GM18858 (cell line): ENCODE measurements at regions not wholly inside any gene's neighbourhood (a gene's known extent, or its start where the extent isn't known, plus 50 kb on each side); places are given as distances from the start of the nearest gene placed in this dataset.

Experiments
- ATAC-seq: cut with Tn5 transposase; IDR thresholded peaks from one replicate; pipeline ENCODE4 v1.9.1; 2021; ENCODE audit not compliant: unreplicated experiment

DNA sequence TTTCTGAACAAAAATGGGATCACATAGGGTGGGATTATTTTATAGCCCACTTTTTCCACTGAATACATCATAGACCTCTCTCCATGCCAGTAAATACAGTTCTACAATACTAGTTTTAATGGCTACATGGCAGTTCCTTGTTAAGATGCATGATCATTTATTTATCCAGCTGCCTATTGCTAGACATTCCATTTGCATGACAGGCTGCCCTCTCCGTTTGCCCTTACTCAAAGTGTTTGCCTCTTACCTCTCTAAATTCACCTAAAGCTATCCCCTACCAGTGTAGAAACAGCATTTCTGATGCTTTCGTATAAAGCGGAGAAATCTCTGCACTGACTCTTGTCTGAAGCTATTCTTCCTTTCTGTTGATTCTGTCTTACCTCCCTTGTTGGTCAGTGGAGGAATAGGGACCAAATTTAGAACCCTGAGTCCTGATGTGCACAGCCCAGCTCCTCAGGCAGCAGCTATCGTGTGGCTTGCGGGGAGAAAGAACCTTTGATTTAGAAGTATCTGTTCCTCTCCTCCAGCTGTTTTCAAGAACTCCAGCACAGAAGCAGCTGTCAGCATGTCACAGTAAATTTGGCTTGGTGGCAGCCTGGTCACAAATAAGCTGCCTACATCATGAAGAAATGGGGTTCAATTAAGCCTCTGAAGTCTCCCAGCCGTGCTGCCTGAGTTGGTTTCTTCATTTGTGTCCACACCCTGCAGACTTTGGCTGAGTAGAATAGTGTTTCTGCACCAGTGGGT, 337.3 kb downstream of the PRDM2 start:
- no peak for ATAC-seq

DNA sequence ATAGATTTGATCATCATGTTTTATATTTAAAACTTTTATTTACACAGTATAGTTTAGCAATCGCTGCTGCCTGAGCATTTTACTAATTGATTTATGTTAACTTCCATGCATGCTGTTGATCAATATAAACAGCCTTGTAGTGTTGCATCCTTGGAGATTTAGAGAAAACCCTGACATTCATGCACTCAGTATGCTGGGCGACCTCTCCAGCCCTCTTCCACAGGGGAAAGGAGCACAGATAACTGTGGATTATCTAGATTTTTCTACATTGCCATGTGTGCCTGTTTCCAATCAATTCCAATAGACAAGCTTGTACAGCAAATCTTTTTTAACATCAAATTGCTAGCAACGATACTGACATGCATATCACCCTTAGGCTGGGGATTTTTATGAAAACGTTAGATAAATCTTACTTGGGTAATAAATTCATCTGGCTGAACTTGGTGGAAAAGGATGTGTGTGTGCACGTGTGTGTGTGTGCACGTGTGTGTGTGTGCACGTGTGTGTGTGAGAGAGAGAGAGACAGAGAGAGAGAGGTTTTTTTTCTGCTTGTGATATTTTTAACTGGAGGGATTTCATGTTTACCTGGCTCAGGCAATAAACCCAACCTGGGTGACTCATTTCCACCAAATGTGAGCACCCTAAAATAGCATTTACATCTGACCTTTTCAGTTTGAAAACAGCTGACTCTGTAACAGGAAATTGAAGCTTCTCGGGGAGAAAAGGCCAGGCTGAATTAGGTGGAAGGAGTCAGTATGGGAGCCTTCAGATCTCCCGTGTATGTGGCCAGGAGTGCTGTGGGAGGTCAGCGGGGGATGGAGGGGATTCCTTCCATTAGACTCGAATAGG, 339.8 kb downstream of the PRDM2 start:
- no peak for ATAC-seq

DNA sequence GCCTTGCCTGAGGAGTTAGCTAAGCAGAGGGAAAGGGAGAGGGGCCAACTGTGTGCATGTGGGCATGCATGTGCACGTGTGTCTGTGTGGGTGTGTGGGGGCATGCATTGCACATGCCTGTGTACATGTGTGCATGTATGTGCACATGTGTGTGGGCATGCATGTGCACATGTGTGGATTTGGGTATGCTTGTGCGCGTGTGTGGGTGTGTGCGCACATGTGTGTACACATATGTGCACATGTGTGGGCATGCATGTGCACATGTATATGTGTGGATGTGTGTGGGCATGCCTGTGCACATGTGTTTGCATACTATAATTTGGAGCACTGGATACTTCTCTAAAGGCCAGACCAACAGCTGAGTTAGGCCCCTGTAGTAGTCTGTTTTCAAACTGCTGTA, 350.0 kb downstream of the PRDM2 start:
- no peak for ATAC-seq

DNA sequence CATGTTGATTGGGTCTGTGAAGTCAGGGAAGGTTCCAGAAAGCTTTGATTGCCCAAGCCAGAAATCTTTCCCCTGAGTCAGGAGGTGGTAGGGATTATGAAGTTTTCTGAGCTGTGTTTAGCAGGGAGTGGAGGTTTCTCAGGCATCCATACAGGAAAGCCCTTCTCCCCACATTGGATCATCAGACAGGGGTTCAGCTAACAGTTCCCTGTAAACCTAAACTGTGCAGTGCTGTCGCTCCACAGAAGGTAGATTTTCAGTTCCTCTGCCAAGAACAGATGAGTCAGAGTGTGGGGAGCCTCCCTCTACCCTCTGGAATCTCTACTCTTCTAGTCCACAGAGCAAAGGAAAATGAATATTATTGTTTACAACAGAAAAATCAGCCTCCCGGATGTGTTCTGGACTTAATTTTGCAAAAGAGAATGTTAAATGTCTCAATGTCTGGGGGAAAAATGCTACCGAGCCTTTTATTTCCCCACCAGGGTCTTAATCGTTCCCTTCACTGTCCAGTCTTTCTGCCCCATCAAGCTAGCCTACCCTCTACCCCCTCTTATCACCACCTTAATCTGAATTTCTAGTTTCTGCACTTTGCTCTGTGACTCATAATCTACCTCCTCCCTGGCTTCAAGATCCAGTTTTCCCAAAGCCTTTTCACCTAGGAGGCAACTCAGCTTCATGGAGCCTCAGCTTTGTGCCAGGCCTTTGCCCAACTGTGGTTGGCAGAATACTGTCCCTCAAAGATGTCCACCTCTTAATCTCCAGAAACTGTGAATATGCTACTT, 355.6 kb downstream of the PRDM2 start:
- no peak for ATAC-seq

DNA sequence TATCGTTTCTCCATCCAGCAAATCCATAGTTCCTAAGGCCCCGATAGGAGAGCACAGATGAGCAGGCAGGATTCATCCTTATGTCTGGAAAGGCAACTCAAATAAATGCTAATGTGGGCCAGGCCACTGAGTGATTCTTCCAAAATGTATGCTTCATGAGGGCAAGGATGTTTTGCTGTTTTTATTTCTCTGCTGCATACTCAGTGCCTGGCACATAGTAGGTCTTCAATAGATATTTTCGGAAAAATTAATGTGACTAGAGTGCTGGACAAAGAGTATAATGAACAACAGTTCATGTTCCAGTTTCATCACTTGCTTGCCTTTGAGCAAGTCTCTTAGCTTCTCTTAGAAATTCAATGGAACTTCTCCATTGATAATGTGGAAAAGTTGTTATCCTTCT, 357.7 kb downstream of the PRDM2 start:
- no peak for ATAC-seq

DNA sequence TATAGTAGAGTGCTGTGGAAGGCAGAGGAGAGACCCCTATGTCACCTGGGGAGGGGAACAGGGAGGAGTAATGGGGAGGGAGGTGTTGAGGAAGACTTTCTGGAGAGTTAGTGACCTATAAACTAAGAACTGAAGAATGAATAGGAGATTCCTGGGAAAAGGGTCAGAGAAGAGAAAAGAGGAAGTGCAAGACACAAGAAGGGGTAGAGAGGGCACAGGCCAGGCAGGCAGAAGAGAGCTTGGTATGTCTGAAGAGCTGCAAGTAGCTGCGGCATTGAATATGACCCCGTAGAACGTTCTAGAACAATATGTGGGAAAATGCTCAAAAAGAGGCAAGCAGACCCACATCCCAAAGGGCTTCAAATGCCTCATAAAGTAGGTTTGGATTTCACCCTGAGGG, 361.2 kb downstream of the PRDM2 start:
- ATAC-seq: no peak

DNA sequence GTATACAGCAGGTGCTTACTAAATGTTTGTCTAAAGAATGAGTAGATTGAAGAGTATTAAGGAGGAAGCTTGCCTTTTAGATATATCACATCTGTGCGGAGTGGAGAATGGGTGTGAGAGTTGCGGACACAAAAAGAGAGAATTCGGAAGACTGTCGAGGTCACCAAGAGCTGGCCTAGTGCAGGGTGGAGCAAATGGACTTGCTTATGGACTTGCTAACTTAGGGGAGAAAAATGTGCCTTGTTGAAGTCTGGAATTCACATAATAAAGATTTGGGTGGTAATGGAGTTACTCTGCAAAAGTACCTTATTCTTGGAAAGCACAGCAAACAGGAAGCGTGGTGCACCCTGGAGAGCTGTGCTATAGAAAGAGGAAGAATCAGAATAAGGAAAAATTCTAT, 361.7 kb downstream of the PRDM2 start:
- no peak for ATAC-seq

DNA sequence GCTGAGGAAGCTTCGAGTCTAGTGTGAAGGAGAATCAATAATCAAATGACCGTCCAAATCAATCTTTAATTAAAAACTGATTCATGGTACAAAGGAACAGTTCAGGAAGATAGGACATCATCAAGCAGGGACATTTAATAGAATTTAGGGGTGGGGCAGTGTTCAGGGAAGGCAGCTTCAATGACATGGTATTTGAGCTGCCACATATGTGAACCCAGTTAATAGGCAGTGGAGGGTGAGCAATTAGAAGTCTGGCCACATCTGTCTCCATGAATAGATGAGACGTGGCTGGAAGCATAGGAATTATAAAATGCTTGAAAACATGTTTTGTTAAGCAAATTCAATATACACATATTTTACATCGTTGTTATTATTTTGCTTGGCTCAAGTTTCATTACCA, 362.7 kb downstream of the PRDM2 start:
- no peak for ATAC-seq

DNA sequence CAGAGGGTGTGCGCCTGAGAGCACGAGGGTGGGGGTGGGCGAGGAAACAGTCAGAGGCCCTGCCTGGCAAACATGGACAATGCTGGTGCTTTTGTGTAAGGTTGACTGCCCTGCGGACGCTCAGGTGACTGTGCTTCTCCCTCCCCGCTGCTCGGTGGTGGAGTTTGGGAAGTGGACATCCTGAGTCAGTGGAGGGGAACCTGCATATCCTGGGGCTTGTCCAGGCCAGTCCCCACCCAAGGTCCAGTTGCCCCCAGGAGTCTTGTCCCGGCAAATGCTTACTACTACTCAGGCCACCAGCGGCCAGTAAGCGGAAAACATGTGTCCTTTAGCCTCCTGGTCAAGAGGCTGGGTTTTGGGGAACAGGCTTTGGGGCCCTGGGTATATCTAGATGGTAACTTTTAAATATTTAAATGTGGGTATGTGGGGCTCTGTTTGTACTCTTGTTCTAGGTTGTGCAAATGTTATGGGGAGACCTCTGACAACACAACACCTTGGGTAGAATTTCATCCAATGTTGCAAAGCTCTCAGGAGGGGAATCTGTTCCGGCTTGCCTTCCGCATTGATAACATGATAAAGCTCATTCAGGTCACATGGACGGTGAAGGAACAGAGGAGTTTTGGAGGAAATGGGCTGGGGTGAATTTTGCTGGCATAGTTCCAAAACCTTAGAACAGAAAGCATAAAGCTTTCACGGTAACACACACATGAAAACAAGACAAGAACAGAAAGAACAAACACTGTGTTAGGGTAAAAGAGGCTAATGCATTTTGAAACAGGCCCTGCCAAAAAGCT, 364.9 kb downstream of the PRDM2 start:
- ATAC-seq: no peak

DNA sequence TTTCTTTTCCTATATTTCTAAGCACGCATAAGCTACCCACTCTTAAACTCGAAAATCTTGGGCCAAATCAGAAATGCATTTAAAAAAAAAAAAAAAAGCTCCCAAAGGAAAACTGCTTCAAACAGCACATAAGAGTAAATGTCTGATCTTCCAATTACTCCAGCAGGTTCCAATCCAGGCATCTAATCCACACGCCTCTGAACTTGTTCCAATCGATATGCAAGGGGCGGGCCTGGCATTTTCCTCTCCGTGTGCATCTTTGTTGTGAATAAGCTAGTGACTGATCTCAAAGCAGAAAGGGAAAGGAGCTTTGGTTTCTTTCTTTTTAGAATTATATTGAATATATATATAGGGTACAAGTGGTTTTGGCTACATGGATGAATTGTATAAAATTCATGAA, 365.5 kb downstream of the PRDM2 start:
- ATAC-seq: no peak

DNA sequence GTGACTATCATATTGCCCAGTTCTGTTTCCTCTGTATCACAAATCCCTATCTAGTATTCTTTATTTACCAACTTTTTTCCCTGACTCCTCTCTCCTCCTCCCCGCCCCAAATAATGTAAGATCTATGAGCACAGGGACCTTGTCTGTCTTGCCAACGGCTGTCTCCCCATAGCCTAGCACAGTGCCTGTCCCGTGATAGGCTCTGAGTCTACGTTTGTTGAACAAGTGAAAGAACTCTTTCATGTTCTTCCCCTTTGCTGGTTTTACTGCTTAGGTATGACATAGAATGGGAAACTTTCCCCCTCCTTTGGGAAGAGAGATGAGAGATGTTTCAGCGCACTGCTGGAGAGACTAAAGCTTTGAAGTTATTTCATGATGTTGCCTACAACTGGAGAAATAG, 367.0 kb downstream of the PRDM2 start:
- no peak for ATAC-seq

DNA sequence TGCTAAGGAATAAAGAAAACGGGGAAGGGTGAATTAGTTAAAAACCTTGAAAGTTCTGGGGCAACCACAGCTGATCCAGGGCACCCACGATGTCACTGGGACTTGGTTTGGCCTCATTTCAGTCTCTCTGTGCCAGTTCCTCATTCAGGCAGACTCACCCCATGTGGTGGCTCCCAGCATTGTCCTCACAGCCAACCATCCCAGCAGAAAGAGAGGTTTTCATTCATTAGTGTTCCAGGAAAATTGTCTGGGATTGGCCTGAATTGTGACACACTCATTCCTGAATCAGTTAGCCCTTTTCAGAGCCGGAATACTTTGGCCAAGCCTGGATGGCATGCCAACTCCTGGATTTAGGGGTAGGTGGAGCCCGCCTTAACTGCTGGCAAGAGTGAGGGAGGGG, 367.7 kb downstream of the PRDM2 start:
- no peak for ATAC-seq

DNA sequence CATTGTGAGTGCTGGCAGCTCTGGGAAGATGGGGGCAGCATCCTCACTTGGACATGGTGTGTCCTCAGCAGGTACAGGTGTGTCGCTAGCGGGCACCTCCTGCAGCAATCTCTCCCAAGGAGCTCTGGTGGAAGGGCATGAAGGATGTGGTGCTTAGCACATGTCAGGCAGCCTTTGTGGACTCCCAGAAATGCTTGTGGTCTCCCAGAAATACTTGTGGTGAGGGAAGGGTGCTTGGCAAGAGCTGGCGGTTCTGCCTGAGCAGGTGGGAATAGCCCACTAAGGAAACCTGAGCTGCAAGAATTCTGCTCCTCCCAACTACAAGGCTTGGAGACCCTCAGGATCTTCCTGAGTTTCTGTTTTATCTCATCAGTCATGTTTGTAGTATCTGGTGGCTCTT, 371.6 kb downstream of the PRDM2 start:
- no peak for ATAC-seq

DNA sequence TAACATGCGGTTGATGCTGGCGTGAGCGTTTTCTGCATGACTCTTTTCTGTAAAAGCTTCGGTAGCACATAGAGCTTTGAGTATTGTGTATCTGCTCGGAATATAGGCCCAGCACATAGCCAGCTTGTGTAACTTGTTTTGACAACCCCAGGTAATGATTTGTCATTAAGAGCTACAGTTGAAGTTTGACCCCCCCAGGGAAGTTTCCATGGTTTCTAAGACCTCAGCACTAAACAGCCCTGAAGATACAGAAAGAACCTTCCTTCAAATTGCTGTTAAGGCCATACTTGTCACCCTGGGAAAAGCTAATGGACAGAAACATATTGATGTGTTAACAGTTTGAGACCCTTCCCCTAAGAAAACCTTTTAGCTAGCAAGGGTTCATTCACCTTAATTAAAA, 380.7 kb downstream of the PRDM2 start:
- no peak for ATAC-seq

DNA sequence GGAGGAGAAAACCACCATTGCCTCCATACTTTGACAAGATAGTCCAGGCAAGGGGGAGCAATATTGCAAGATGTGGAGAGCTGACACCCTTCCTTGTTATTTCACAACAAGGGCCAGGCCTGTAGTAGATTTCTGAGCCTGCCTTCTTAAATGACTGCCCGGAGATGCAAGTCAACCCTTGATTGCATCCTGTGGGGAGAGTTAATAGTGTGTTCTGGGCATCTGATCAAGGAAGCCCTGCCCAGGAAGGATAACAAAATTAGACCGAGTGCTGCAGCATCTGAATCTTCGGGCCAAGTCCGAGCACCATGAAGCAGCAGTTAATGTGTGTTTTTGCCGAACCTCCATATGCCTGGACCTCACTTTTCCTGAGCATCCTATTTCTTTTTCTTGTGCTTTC, 382.3 kb downstream of the PRDM2 start:
- no peak for ATAC-seq

DNA sequence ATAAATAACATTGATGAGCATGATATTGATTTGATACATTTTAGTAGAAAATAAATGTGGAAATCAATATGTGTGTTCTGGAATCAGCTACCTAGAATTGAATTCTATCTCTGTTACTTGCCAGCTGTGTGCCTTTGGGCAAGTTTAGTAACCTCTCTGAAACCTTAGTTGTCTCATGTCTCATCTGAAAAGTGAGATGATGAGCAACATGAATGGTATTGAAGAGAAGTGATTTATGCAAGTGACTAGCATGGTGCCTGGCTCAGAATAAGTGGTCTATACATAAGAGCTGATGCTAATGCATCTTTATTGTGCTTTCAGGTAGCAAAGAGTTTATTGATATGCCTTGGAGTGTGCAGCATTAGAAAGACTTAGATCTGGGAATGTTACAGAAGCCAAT, 383.3 kb downstream of the PRDM2 start:
- no peak for ATAC-seq

DNA sequence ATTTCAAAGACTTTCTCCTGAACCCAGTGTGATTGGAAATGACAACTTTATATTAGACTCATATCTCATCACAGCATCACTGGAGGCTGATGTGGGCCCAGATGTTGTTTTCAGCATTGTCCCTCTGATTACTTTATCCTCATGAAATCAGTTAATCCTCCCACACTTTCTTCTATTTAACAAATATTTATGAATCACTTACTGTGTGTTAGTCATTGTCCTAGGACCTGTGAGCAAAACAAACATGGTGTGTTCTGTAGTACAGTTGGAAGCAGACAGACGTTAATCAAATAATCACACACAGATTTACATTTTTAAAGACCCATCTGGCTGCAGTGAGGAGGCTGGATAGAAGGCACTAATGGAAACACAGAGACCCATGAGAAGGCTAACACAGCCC, 383.7 kb downstream of the PRDM2 start:
- no peak for ATAC-seq

DNA sequence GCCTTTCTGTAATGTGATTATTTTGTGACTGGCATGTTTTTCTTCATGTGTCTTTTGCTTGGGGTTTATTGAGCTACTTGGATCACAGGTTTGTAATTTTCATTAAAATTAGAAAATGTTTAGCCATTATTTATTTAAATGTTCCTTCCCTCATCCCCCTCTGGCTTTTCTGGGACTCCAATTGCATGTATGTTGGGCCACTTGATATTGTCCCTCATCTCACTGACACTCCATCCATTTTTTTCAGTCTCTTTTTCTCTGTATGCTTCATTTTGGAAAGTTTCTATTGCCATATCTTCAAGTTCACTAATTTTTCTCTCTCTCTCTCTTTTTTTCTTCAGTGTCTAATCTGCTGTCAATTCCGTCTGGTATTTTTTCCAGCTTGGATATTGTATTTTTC, 390.1 kb downstream of the PRDM2 start:
- ATAC-seq: no peak

DNA sequence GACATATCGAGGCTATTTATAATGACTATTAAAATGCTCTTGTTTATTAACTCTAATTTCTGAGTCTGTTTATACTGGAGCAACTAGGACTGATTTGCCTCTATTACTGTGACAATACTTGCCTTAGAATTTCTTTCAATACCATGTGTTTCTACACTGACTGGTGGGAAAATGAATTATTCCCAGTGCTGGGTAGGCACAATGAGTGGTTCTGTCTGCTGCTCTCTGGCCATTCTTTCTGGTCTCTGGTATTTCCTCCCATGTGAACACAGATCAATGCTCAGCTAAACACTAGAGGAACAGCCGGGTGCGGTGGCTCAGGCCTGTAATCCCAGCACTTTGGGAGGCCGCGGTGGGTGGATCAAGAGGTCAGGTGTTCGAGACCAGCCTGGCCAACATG, 390.5 kb downstream of the PRDM2 start:
- ATAC-seq: no peak

DNA sequence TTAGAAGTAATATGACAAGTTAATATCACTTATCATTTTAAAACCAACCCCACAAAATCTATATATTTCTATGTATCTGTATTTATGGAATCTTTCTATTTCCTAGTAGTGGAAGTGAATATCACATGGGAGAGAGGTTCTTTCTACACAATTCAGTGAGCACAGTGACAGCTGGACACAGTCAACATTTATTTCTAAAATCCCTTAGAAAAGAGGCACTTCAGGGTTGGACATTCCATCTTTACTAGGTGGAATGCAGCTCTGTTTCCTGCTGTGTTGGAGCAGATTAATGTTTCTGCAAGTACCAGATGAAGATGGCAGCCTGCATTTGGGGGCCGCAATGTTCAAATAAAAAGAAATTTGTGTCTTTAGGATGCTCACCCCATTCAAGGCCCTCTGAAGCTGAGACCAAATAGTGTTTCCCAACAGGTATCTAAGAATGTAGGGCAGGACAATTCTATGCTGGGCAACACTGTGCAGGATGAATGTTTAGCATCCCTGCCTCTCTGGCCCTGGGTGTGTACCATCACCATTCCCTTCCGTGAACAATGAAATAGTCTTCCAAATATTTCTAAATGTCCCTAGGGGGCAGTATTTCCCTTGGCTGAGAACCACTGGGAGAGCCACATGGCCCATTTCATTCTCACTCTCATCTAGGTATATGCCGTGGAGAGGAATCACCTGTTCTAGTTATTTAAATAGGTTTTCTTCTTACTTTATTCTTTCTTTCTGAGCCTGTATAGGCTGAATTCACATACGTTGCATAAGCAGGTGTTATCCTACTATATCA, 394.8 kb downstream of the PRDM2 start:
- no peak for ATAC-seq
